ENCODE measurements at regions not wholly inside any gene's neighbourhood (a gene's known extent, or its start where the extent isn't known, plus 50 kb on each side); places are given as distances from the start of the nearest gene placed in this dataset.

DNA sequence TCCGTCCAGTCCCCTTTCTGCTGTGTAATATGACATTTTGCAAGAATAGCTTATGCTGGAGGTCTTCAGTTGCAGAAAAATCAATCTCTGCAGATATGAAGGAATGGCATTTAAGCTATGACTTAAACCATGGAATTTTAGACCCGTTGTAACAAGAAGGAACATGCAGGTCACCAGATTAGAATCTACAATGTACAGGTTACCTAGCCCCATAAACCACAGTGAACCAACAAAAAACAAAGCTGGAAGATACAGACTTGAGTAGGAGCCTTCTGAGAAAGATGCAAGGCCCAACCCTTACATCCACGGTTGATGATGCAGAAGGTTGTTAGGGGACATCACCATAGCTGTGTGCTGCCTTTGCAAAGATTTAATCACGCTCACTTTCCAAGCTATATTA lies 132.5 kb downstream of the WT1 start:
- no peaks in the 10 kb centered on the region for H3K27me3 Mint-ChIP-seq (ENCODE audit: low read depth, poor library complexity)
- DNase-seq, result no peak
- H3K4me3 Mint-ChIP-seq, result no peak overlapping the region
- H3K4me1 Mint-ChIP-seq, result peaks cover 59% of the 10 kb centered on the region
- peak overlapping the region; percentile 40 for H3K27ac Mint-ChIP-seq
- peaks cover 19% of the 10 kb centered on the region for H3K36me3 Mint-ChIP-seq (ENCODE audit: low read depth)
- TF ChIP-seq, protein P1, sequence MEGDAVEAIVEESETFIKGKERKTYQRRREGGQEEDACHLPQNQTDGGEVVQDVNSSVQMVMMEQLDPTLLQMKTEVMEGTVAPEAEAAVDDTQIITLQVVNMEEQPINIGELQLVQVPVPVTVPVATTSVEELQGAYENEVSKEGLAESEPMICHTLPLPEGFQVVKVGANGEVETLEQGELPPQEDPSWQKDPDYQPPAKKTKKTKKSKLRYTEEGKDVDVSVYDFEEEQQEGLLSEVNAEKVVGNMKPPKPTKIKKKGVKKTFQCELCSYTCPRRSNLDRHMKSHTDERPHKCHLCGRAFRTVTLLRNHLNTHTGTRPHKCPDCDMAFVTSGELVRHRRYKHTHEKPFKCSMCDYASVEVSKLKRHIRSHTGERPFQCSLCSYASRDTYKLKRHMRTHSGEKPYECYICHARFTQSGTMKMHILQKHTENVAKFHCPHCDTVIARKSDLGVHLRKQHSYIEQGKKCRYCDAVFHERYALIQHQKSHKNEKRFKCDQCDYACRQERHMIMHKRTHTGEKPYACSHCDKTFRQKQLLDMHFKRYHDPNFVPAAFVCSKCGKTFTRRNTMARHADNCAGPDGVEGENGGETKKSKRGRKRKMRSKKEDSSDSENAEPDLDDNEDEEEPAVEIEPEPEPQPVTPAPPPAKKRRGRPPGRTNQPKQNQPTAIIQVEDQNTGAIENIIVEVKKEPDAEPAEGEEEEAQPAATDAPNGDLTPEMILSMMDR (IDR thresholded peaks at IDR 0.05), result no peak
- H3K9me3 Mint-ChIP-seq, result peaks cover 4% of the 10 kb centered on the region

DNA sequence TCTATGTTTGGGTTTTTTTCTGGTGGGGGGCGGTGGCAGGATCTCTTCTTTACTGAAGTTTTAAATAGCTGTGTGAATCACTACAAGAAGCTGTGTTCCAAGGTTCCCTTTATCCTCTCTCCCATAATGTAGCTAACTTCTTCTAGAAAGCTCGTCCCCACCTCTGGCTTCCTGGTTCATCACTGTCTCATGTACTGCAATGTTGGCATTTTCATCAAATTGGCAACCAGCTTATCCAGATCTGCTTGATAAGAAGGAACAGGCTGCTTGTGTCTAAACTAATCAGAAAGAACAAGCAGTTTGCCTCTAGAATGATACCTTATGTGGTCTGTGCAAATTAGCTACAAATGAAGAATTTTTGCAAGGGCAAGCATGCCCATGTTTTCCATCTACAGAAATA lies 130.8 kb downstream of the WT1 start:
- Mint-ChIP-seq H3K27ac (no peak overlapping the region), H3K27me3 (ENCODE audit: low read depth, poor library complexity) (no peaks in the 10 kb centered on the region), H3K36me3 (ENCODE audit: low read depth) (peaks cover 20% of the 10 kb centered on the region), H3K4me3 (no peak overlapping the region), H3K4me1 (peaks cover 66% of the 10 kb centered on the region), H3K9me3 (peaks cover 4% of the 10 kb centered on the region)
- no peak for DNase-seq
- TF ChIP-seq, protein P1 (IDR thresholded peaks at IDR 0.05), result no peak

DNA sequence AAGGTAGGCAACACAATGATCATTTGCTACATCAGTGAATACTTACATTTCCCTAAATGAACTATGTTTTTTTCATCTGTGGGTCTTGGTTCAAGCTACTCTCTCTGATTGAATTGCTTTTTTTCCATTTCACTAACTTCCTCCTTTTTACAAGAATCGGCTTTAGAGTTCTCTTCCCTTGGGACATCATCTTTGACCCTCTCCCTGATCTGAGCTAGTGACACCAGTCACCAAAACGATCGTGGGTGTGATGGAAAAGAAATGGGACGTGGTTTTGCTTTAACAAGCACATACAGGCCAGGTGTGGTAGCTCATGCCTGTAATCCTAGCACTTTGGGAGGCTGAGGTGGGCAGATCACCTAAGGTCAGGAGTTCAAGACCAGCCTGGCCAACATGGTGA lies 129.9 kb downstream of the WT1 start:
- no peaks in the 10 kb centered on the region for H3K9me3 Mint-ChIP-seq
- H3K4me1 Mint-ChIP-seq, result peaks cover 70% of the 10 kb centered on the region
- no peak for DNase-seq
- H3K27me3 Mint-ChIP-seq (ENCODE audit: low read depth, poor library complexity), result no peaks in the 10 kb centered on the region
- H3K36me3 Mint-ChIP-seq (ENCODE audit: low read depth), result peaks cover 15% of the 10 kb centered on the region
- TF ChIP-seq, protein P1 (IDR thresholded peaks at IDR 0.05), result no peak
- peak overlapping the region; percentile 94 for H3K27ac Mint-ChIP-seq
- no peak overlapping the region for H3K4me3 Mint-ChIP-seq

DNA sequence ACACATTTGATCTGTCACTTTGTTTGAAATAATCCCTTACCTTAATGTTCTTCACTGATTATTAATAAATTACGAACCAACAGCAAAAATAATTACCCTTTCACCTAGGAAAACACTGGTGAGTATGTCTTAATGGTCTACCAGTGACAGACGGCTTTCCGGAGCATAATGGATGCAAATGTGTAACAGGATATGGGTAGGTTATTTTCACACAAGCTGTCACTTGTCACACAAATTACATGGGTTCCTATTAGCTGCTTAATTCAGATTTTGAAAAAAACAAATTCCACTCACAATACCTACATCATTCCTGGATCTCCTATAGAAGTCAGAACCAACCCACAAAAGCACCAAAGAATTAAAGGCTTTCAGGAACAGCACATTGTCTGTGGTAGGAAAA lies 127.9 kb downstream of the WT1 start:
- H3K36me3 Mint-ChIP-seq (ENCODE audit: low read depth), result peaks cover 7% of the 10 kb centered on the region

DNA sequence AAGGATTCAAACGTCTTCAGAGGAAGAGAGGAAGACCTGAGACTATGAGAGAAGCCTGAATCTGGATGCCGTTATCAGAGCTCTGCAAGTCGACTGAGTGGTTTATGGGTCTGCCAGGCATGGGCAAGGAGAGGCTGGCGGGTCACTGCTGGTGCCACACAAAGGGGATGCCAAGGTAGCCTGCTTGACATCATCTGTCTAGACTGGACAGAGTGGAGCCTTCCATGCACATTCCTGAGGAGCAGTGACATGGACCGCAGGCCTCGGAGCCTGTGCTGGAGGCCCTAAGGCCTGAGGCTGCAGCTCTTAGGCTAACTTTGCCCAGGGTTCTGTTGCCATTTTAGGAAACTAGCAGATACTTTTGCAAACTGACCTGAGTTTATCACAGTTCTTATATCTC lies 127.4 kb downstream of the WT1 start:
- Mint-ChIP-seq H3K9me3 (no peaks in the 10 kb centered on the region), H3K4me1 (peaks cover 90% of the 10 kb centered on the region), H3K36me3 (ENCODE audit: low read depth) (peaks cover 7% of the 10 kb centered on the region), H3K4me3 (peak overlapping the region; percentile 1), H3K27me3 (ENCODE audit: low read depth, poor library complexity) (no peaks in the 10 kb centered on the region), H3K27ac (peak overlapping the region; percentile 62)
- DNase-seq, result no peak
- TF ChIP-seq, protein P1 (IDR thresholded peaks at IDR 0.05), result no peak

More for the DNA sequence above, 127.9 kb downstream of the WT1 start:
- no peaks in the 10 kb centered on the region for H3K9me3 Mint-ChIP-seq
- H3K4me3 Mint-ChIP-seq, result peak overlapping the region; percentile 1
- H3K27ac Mint-ChIP-seq, result peak overlapping the region; percentile 62
- TF ChIP-seq, protein P1 (IDR thresholded peaks at IDR 0.05), result no peak
- no peak for DNase-seq
- peaks cover 89% of the 10 kb centered on the region for H3K4me1 Mint-ChIP-seq
- H3K27me3 Mint-ChIP-seq (ENCODE audit: low read depth, poor library complexity), result no peaks in the 10 kb centered on the region

DNA sequence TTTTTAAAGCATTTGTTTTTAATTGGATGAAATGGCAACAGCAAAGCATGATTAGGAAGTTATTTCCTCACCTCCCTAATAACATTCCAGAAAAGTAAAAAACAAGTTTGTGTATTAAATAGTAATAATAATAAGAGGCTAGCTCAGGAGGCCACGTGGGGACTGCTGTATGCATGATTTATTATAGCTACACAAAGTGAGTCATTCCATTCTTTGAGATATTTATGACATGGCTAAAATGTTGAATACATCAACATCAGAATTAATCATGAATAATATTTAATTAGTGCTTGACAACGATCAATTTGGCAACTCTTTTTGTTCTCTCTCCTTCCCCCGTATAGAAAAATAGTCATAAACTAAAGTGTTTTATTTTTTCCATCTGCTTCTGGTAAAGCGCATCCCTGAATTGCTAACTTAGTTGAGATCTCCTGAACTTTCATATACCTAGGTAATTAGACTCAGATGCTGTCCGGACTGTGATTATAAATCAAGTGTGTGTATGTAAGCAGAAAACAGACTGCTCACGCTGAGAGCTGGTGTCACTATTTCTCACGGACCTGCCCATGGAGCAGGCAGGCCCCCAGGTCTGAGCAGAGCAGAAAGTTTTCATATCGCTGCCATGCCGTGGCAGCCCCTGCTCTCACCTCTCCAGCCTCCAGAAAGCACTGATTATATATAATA lies 125.7 kb downstream of the WT1 start:
- Mint-ChIP-seq H3K27ac (peak overlapping the region; percentile 69), H3K4me3 (peak overlapping the region; percentile 19), H3K4me1 (peaks cover 98% of the 10 kb centered on the region)

More for the DNA sequence above, 125.7 kb downstream of the WT1 start:
- Mint-ChIP-seq H3K27me3 (ENCODE audit: low read depth, poor library complexity) (no peaks in the 10 kb centered on the region), H3K36me3 (ENCODE audit: low read depth) (peaks cover 7% of the 10 kb centered on the region), H3K9me3 (no peaks in the 10 kb centered on the region)
- TF ChIP-seq, protein P1 (IDR thresholded peaks at IDR 0.05), result no peak
- DNase-seq, result no peak

All from nephron progenitor cell (in vitro differentiated cells).